22Rv1 (cell line): ENCODE measurements at regions not wholly inside any gene's neighbourhood (a gene's known extent, or its start where the extent isn't known, plus 50 kb on each side); places are given as distances from the start of the nearest gene placed in this dataset.

ENCODE experiments used
- ZFX ChIP-seq: fragments of 450-650 bp; IDR thresholded peaks from 2 replicates; pipeline ENCODE4 v1.6.1; 2017; ENCODE audit warnings: antibody characterized with exemption, borderline replicate concordance
- TF ChIP-seq, protein P1 (sequence below): fragments of 450-650 bp; IDR thresholded peaks from 2 replicates; pipeline ENCODE4 v1.5.1; 2017; ENCODE audit warnings: mild to moderate bottlenecking

DNA sequence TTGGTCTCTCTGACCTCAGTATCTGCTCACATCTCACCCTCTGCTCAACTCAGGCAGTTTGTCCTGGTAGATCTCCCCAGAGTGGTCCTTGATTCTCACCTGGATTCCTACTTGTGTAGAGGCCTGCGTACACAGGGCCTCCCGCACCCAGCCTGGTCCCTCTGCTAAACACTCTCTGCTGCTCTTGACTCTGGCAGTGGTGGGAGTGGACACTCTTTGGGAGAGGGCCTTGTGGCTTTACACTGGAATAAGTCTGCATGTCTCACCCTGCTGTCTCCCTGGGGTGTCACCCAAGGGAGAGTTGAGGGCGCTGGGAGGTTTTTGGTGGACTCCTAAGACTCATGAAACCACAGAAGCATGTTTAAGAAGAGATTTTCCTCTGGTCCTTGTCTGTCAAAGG lies 57.3 kb upstream of the ECI2 start:
- TF ChIP-seq, protein P1, sequence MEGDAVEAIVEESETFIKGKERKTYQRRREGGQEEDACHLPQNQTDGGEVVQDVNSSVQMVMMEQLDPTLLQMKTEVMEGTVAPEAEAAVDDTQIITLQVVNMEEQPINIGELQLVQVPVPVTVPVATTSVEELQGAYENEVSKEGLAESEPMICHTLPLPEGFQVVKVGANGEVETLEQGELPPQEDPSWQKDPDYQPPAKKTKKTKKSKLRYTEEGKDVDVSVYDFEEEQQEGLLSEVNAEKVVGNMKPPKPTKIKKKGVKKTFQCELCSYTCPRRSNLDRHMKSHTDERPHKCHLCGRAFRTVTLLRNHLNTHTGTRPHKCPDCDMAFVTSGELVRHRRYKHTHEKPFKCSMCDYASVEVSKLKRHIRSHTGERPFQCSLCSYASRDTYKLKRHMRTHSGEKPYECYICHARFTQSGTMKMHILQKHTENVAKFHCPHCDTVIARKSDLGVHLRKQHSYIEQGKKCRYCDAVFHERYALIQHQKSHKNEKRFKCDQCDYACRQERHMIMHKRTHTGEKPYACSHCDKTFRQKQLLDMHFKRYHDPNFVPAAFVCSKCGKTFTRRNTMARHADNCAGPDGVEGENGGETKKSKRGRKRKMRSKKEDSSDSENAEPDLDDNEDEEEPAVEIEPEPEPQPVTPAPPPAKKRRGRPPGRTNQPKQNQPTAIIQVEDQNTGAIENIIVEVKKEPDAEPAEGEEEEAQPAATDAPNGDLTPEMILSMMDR: no peak
- TF ChIP-seq ZFX: no peak
